ENCODE measurements at regions not wholly inside any gene's neighbourhood (a gene's known extent, or its start where the extent isn't known, plus 50 kb on each side); places are given as distances from the start of the nearest gene placed in this dataset.

DNA sequence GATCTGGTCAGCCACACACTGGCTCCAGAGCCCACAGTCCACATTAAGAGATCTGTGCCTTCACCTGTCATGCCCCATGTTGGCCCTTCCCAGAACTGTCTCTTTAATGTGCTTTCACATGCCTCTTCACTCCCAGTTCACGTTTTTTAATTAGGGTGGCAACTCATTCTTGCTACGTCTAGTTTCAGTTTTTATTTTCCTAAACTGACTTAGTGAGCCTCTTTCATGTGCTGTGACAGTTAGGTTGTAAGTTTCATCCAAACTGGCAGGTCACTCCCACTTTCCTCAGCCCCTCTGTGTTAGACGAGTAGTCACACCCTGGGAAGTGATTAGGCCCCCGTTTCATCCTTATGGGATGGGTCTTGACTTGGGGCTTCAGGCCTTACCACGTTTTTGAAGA is 262.5 kb upstream of the RBMY1B start:
- H3K36me3 ChIP-seq (ENCODE audit: control insufficient read depth, insufficient read depth, low read length), result no peaks in the 10 kb centered on the region
- H3K27ac Mint-ChIP-seq, result peak overlapping the region in 1 of 3 donors; percentile 99
- H3K27me3 Mint-ChIP-seq, result no peaks in the 10 kb centered on the region
- no peaks in the 10 kb centered on the region for H3K27me3 ChIP-seq (ENCODE audit: control insufficient read depth, insufficient read depth, low read length)
- H3K9me3 Mint-ChIP-seq, result no peaks in the 10 kb centered on the region
- no peaks in the 10 kb centered on the region for H3K36me3 Mint-ChIP-seq
- H3K9me3 ChIP-seq (ENCODE audit: control insufficient read depth in 2 of 2, low read length in 2 of 2), result no peaks in the 10 kb centered on the region
- H3K4me3 Mint-ChIP-seq, result peak overlapping the region in 1 of 4 donors; percentile 77
- peaks cover 0 to 40% (median 10%) of the 10 kb centered on the region in 4 donors for H3K4me1 Mint-ChIP-seq
- DNase-seq (no peak), ATAC-seq (ENCODE audit: low read depth in 2 of 2) (peak; percentile 23 to 36)
- H3K4me1 ChIP-seq (ENCODE audit: control insufficient read depth, insufficient read depth, low read length, poor library complexity, severe bottlenecking), result peaks cover 26% of the 10 kb centered on the region
- peak overlapping the region; percentile 61 for H3K4me3 ChIP-seq (ENCODE audit: low read depth, low read length)
- H3K27ac ChIP-seq (ENCODE audit: insufficient read depth, low read length, poor library complexity, severe bottlenecking), result peak overlapping the region; percentile 84

GRCh38 chrY:21253455-21254248 is 257.5 kb upstream of the RBMY1B start:
- Mint-ChIP-seq H3K9me3 (no peaks in the 10 kb centered on the region), H3K36me3 (no peaks in the 10 kb centered on the region), H3K27ac (peak overlapping the region in 1 of 3 donors; percentile 98), H3K4me1 (peaks cover 0 to 11% (median 4%) of the 10 kb centered on the region in 4 donors), H3K4me3 (peak overlapping the region in 1 of 4 donors; percentile 90), H3K27me3 (no peaks in the 10 kb centered on the region)
- Histone ChIP-seq H3K4me3 (ENCODE audit: low read depth, low read length) (peak overlapping the region; percentile 98), H3K4me1 (ENCODE audit: control insufficient read depth, insufficient read depth, low read length, poor library complexity, severe bottlenecking) (peaks cover 4% of the 10 kb centered on the region), H3K27ac (ENCODE audit: insufficient read depth, low read length, poor library complexity, severe bottlenecking) (peak overlapping the region; percentile 84), H3K27me3 (ENCODE audit: control insufficient read depth, insufficient read depth, low read length) (no peaks in the 10 kb centered on the region), H3K9me3 (ENCODE audit: control insufficient read depth in 2 of 2, low read length in 2 of 2) (no peaks in the 10 kb centered on the region), H3K36me3 (ENCODE audit: control insufficient read depth, insufficient read depth, low read length) (no peaks in the 10 kb centered on the region)
- ATAC-seq (ENCODE audit: low read depth in 2 of 2) (no peak), DNase-seq (no peak)

GRCh38 chrY:21254476-21254875 is 256.7 kb upstream of the RBMY1B start:
- Histone ChIP-seq H3K36me3 (ENCODE audit: control insufficient read depth, insufficient read depth, low read length) (no peaks in the 10 kb centered on the region), H3K9me3 (ENCODE audit: control insufficient read depth in 2 of 2, low read length in 2 of 2) (no peaks in the 10 kb centered on the region), H3K27ac (ENCODE audit: insufficient read depth, low read length, poor library complexity, severe bottlenecking) (peak overlapping the region; percentile 65), H3K4me1 (ENCODE audit: control insufficient read depth, insufficient read depth, low read length, poor library complexity, severe bottlenecking) (peaks cover 4% of the 10 kb centered on the region), H3K27me3 (ENCODE audit: control insufficient read depth, insufficient read depth, low read length) (no peaks in the 10 kb centered on the region), H3K4me3 (ENCODE audit: low read depth, low read length) (peak overlapping the region; percentile 98)
- Mint-ChIP-seq H3K27ac (peak overlapping the region in 1 of 3 donors; percentile 98), H3K36me3 (no peaks in the 10 kb centered on the region), H3K9me3 (no peaks in the 10 kb centered on the region), H3K27me3 (no peaks in the 10 kb centered on the region), H3K4me3 (peak overlapping the region in 1 of 4 donors; percentile 95), H3K4me1 (peaks cover 0 to 6% (median 2%) of the 10 kb centered on the region in 4 donors)
- ATAC-seq (ENCODE audit: low read depth in 2 of 2) (no peak), DNase-seq (no peak)

DNA sequence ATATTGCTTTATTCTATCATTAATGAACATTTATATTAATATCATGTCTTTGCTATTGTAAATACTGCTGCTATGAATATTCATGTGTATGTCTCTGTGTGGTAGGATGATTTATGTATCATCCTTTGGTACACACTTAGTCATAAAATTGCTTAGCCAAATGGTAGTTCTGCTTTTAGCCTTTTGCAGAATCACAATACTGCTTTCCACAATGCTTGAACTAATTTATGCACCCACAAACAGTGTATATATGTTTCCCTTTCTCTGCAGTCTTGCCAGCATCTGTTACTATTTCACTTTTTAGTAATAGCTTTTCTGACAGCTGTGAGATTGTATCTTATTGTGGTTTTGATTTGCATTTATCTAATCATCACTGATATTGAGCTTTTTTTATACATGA is 254.3 kb upstream of the RBMY1B start:
- peak overlapping the region in 1 of 4 donors; percentile 94 for H3K4me3 Mint-ChIP-seq
- ATAC-seq (ENCODE audit: low read depth in 2 of 2) (peak; percentile 52 to 63), DNase-seq (no peak)
- no peaks in the 10 kb centered on the region for H3K9me3 Mint-ChIP-seq
- H3K4me3 ChIP-seq (ENCODE audit: low read depth, low read length), result peak overlapping the region; percentile 98
- peaks cover 0 to 19% (median 6%) of the 10 kb centered on the region in 4 donors for H3K4me1 Mint-ChIP-seq
- H3K36me3 Mint-ChIP-seq, result no peaks in the 10 kb centered on the region
- no peaks in the 10 kb centered on the region for H3K27me3 Mint-ChIP-seq
- no peaks in the 10 kb centered on the region for H3K27me3 ChIP-seq (ENCODE audit: control insufficient read depth, insufficient read depth, low read length)
- H3K27ac Mint-ChIP-seq, result peak overlapping the region in 1 of 3 donors; percentile 90
- H3K4me1 ChIP-seq (ENCODE audit: control insufficient read depth, insufficient read depth, low read length, poor library complexity, severe bottlenecking), result peaks cover 5% of the 10 kb centered on the region
- peak overlapping the region; percentile 65 for H3K27ac ChIP-seq (ENCODE audit: insufficient read depth, low read length, poor library complexity, severe bottlenecking)
- H3K36me3 ChIP-seq (ENCODE audit: control insufficient read depth, insufficient read depth, low read length), result no peaks in the 10 kb centered on the region
- H3K9me3 ChIP-seq (ENCODE audit: control insufficient read depth in 2 of 2, low read length in 2 of 2), result no peaks in the 10 kb centered on the region

GRCh38 chrY:21259707-21260106 is 251.4 kb upstream of the RBMY1B start:
- H3K4me3 Mint-ChIP-seq, result peak overlapping the region in 1 of 4 donors; percentile 81
- no peaks in the 10 kb centered on the region for H3K27me3 ChIP-seq (ENCODE audit: control insufficient read depth, insufficient read depth, low read length)
- no peaks in the 10 kb centered on the region for H3K36me3 Mint-ChIP-seq
- H3K36me3 ChIP-seq (ENCODE audit: control insufficient read depth, insufficient read depth, low read length), result no peaks in the 10 kb centered on the region
- DNase-seq (no peak), ATAC-seq (ENCODE audit: low read depth in 2 of 2) (peak in 1 of 2 donors; percentile 27)
- peak overlapping the region in 1 of 3 donors; percentile 93 for H3K27ac Mint-ChIP-seq
- H3K27ac ChIP-seq (ENCODE audit: insufficient read depth, low read length, poor library complexity, severe bottlenecking), result peak overlapping the region; percentile 33
- peaks cover 0 to 20% (median 5%) of the 10 kb centered on the region in 4 donors for H3K4me1 Mint-ChIP-seq
- no peaks in the 10 kb centered on the region for H3K9me3 Mint-ChIP-seq
- no peaks in the 10 kb centered on the region for H3K27me3 Mint-ChIP-seq
- peaks cover 5% of the 10 kb centered on the region for H3K4me1 ChIP-seq (ENCODE audit: control insufficient read depth, insufficient read depth, low read length, poor library complexity, severe bottlenecking)
- no peaks in the 10 kb centered on the region for H3K9me3 ChIP-seq (ENCODE audit: control insufficient read depth in 2 of 2, low read length in 2 of 2)
- H3K4me3 ChIP-seq (ENCODE audit: low read depth, low read length), result peak overlapping the region; percentile 37

DNA sequence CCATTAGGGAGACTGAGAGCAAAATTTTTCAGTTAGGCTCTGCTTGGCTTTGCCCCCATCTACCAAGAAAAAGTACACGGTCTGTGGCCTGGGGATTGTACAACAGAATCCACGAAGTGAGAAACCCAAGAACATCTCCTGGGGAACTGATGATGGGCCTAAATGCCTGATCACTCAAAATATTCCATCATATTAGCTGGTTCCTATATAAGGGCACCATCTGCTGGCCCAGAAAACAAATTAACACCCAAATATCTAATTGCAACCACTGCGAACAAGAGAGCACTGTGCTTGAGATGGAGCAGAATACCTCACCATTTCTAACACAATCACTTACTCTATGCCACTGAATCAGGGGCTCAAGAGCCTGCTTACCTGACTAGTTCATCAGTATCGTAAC is 250.8 kb upstream of the RBMY1B start:
- peak overlapping the region; percentile 33 for H3K27ac ChIP-seq (ENCODE audit: insufficient read depth, low read length, poor library complexity, severe bottlenecking)
- H3K4me3 Mint-ChIP-seq, result peak overlapping the region in 1 of 4 donors; percentile 81
- H3K9me3 Mint-ChIP-seq, result no peaks in the 10 kb centered on the region
- no peaks in the 10 kb centered on the region for H3K27me3 ChIP-seq (ENCODE audit: control insufficient read depth, insufficient read depth, low read length)
- no peaks in the 10 kb centered on the region for H3K27me3 Mint-ChIP-seq
- peak overlapping the region in 1 of 3 donors; percentile 93 for H3K27ac Mint-ChIP-seq
- no peak overlapping the region for H3K4me3 ChIP-seq (ENCODE audit: low read depth, low read length)
- ATAC-seq (ENCODE audit: low read depth in 2 of 2) (peak; percentile 20 to 43), DNase-seq (no peak)
- peaks cover 0 to 20% (median 5%) of the 10 kb centered on the region in 4 donors for H3K4me1 Mint-ChIP-seq
- H3K36me3 ChIP-seq (ENCODE audit: control insufficient read depth, insufficient read depth, low read length), result no peaks in the 10 kb centered on the region
- H3K4me1 ChIP-seq (ENCODE audit: control insufficient read depth, insufficient read depth, low read length, poor library complexity, severe bottlenecking), result peaks cover 5% of the 10 kb centered on the region
- H3K9me3 ChIP-seq (ENCODE audit: control insufficient read depth in 2 of 2, low read length in 2 of 2), result no peaks in the 10 kb centered on the region
- no peaks in the 10 kb centered on the region for H3K36me3 Mint-ChIP-seq

DNA sequence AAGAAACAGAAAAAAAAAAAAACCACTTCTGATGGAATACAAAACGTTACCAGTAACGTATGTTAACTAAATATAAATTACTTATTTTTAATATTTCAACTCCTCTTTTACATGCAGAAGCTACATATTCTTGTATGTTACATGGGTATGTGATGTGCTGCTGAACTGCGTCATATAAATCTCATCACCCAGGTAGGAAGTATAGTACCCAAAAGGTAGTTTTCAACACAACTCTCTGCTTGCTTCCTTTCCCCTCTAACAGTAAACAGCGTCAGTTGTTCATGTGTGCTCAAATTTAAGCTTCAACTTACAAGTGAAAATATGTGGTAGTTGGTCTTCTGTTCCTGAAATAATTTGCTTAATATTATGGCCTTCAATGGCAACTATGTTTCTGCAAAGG is 250.0 kb upstream of the RBMY1B start:
- H3K4me3 ChIP-seq (ENCODE audit: low read depth, low read length), result peak overlapping the region; percentile 37
- no peaks in the 10 kb centered on the region for H3K9me3 ChIP-seq (ENCODE audit: control insufficient read depth in 2 of 2, low read length in 2 of 2)
- Mint-ChIP-seq H3K27me3 (no peaks in the 10 kb centered on the region), H3K36me3 (no peaks in the 10 kb centered on the region), H3K27ac (peak overlapping the region in 1 of 3 donors; percentile 93), H3K9me3 (no peaks in the 10 kb centered on the region), H3K4me1 (peaks cover 0 to 20% (median 5%) of the 10 kb centered on the region in 4 donors), H3K4me3 (no peak overlapping the region)
- no peak for DNase-seq
- H3K36me3 ChIP-seq (ENCODE audit: control insufficient read depth, insufficient read depth, low read length), result no peaks in the 10 kb centered on the region
- H3K27ac ChIP-seq (ENCODE audit: insufficient read depth, low read length, poor library complexity, severe bottlenecking), result peak overlapping the region; percentile 41
- no peaks in the 10 kb centered on the region for H3K27me3 ChIP-seq (ENCODE audit: control insufficient read depth, insufficient read depth, low read length)
- peaks cover 5% of the 10 kb centered on the region for H3K4me1 ChIP-seq (ENCODE audit: control insufficient read depth, insufficient read depth, low read length, poor library complexity, severe bottlenecking)
- ATAC-seq (ENCODE audit: low read depth in 2 of 2), result peak; percentile 49 to 56

Data from CD4-positive, CD25-positive, alpha-beta regulatory T cell (primary cell).